Erythroblast (primary cell): ENCODE measurements at regions not wholly inside any gene's neighbourhood (a gene's known extent, or its start where the extent isn't known, plus 50 kb on each side); places are given as distances from the start of the nearest gene placed in this dataset.

Source experiments
- GATA1 ChIP-seq: IDR thresholded peaks from 2 replicates; pipeline ENCODE4 v1.6.1; 2011; ENCODE audit warnings: low read depth, mild to moderate bottlenecking, control low read depth, low read length, moderate library complexity
- POLR2A ChIP-seq: IDR thresholded peaks from 2 replicates; pipeline ENCODE4 v1.6.1; 2011; ENCODE audit warnings: mild to moderate bottlenecking, low read length

GRCh38 chr6:37106051-37106363, 63.9 kb upstream of the PIM1 start:
- no peak for TF ChIP-seq POLR2A
- no peak for TF ChIP-seq GATA1
